Skeletal muscle satellite cell (primary cell): ENCODE measurements at regions not wholly inside any gene's neighbourhood (a gene's known extent, or its start where the extent isn't known, plus 50 kb on each side); places are given as distances from the start of the nearest gene placed in this dataset.
"Not testable (repeated sequence)": the region's sequence is repeated elsewhere in the genome, so short reads cannot be mapped to it uniquely, and the experiment has no call there.

Experiments
- H3K27me3 ChIP-seq: 2 replicates; pipeline ENCODE4 v1.7.0; 2013; ENCODE audit warnings: low read length; ENCODE audit not compliant: control insufficient read depth, insufficient read depth
- H3K36me3 ChIP-seq: 2 replicates; pipeline ENCODE4 v1.7.0; 2013; ENCODE audit warnings: mild to moderate bottlenecking, control low read depth, low read length; ENCODE audit not compliant: insufficient read depth
- H3K4me1 ChIP-seq: 2 replicates; pipeline ENCODE4 v1.7.0; 2013; ENCODE audit warnings: low read length; ENCODE audit not compliant: control insufficient read depth, insufficient read depth
- H3K4me2 ChIP-seq: 2 replicates; pipeline ENCODE4 v1.7.0; 2013; ENCODE audit warnings: mild to moderate bottlenecking, low read length
- H3K4me3 ChIP-seq: 2 replicates; pipeline ENCODE4 v1.7.0; 2013; ENCODE audit warnings: low read length
- H3K9ac ChIP-seq: 2 replicates; pipeline ENCODE4 v1.7.0; 2013; ENCODE audit warnings: mild to moderate bottlenecking, low read depth, low read length, moderate library complexity
- H3K9me3 ChIP-seq: replicated peaks from 2 replicates; pipeline ENCODE4 v1.7.0; 2013; ENCODE audit warnings: mild to moderate bottlenecking, control low read depth, low read length

GRCh38 chr4:134533068-134533467 lies 331.5 kb upstream of the PABPC4L start:
- Histone ChIP-seq H3K9me3 (no peaks in the 10 kb centered on the region), H3K27me3 (no peaks in the 10 kb centered on the region), H3K4me3 (no peak overlapping the region), H3K9ac (no peak overlapping the region), H3K4me1 (no peaks in the 10 kb centered on the region), H3K36me3 (no peaks in the 10 kb centered on the region), H3K4me2 (no peak overlapping the region)

DNA sequence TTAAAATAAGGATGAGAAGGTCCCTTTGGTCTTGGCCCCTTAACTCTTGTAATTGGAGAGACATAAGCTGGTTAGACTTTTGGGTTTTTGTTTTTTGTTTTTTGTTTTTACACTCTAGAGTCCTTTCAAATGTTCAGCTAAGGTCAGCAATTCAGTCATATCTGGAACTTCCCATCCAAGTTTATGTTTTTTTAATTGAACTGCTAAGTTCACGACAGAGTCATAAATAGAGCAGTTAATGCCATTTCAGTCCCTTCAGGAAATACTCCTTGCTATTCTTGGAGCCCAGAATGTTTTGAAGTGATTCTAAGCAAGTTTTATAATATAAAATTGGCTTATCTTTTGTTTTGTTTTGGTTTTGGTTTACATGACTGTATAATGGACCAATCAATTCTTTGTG lies 329.4 kb upstream of the PABPC4L start:
- no peaks in the 10 kb centered on the region for H3K27me3 ChIP-seq
- H3K9ac ChIP-seq: no peak overlapping the region
- no peaks in the 10 kb centered on the region for H3K9me3 ChIP-seq
- H3K4me3 ChIP-seq: no peak overlapping the region
- H3K4me1 ChIP-seq: no peaks in the 10 kb centered on the region
- H3K4me2 ChIP-seq: no peak overlapping the region
- H3K36me3 ChIP-seq: no peaks in the 10 kb centered on the region

DNA sequence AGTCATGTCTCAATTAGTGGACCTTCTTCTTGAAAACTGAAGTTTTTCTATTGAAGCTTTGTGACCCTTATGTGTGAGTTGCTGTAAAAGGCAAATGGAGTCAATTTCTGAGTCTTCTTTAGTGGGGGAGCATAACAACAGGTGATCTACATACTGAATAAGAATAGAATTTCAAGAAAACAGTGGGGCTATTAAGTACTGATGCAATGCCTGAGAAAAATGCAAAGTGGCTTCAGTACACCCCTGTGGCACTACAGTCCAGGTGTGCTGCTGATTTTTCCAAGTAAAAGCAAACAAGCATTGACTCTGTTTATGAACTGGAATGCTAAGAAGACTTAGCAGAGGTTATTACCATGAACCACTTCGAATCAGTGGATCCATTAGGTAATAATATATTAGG lies 328.0 kb upstream of the PABPC4L start:
- Histone ChIP-seq H3K4me2 (no peak overlapping the region), H3K9me3 (no peaks in the 10 kb centered on the region), H3K4me1 (no peaks in the 10 kb centered on the region), H3K4me3 (no peak overlapping the region), H3K27me3 (no peaks in the 10 kb centered on the region), H3K9ac (no peak overlapping the region), H3K36me3 (no peaks in the 10 kb centered on the region)

- H3K9ac ChIP-seq: no peak overlapping the region
- H3K4me2 ChIP-seq: no peak overlapping the region
- H3K27me3 ChIP-seq: no peaks in the 10 kb centered on the region
- no peak overlapping the region for H3K4me3 ChIP-seq
- H3K9me3 ChIP-seq: no peaks in the 10 kb centered on the region
- no peaks in the 10 kb centered on the region for H3K4me1 ChIP-seq
- H3K36me3 ChIP-seq: no peaks in the 10 kb centered on the region
Measured at GRCh38 chr4:134518574-134519217, 317.1 kb upstream of the PABPC4L start.

- no peaks in the 10 kb centered on the region for H3K4me1 ChIP-seq
- H3K4me3 ChIP-seq: no peak overlapping the region
- H3K36me3 ChIP-seq: no peaks in the 10 kb centered on the region
- no peaks in the 10 kb centered on the region for H3K27me3 ChIP-seq
- no peaks in the 10 kb centered on the region for H3K9me3 ChIP-seq
- no peak overlapping the region for H3K4me2 ChIP-seq
- no peak overlapping the region for H3K9ac ChIP-seq
Measured at GRCh38 chr4:134510544-134510943, 309.0 kb upstream of the PABPC4L start.

GRCh38 chr4:134505511-134505910 lies 303.9 kb upstream of the PABPC4L start:
- Histone ChIP-seq H3K9me3 (no peaks in the 10 kb centered on the region), H3K4me1 (no peaks in the 10 kb centered on the region), H3K9ac (no peak overlapping the region), H3K36me3 (no peaks in the 10 kb centered on the region), H3K4me3 (no peak overlapping the region), H3K27me3 (no peaks in the 10 kb centered on the region), H3K4me2 (no peak overlapping the region)

GRCh38 chr4:134501973-134502643 lies 300.5 kb upstream of the PABPC4L start:
- Histone ChIP-seq H3K4me1 (no peaks in the 10 kb centered on the region), H3K27me3 (no peaks in the 10 kb centered on the region), H3K9ac (no peak overlapping the region), H3K9me3 (no peaks in the 10 kb centered on the region), H3K4me3 (no peak overlapping the region), H3K36me3 (no peaks in the 10 kb centered on the region), H3K4me2 (no peak overlapping the region)

GRCh38 chr4:134501488-134501887 lies 299.9 kb upstream of the PABPC4L start:
- not testable (repeated sequence) for H3K9ac ChIP-seq, H3K4me1 ChIP-seq, H3K4me2 ChIP-seq, H3K36me3 ChIP-seq, H3K27me3 ChIP-seq, H3K9me3 ChIP-seq, H3K4me3 ChIP-seq

GRCh38 chr4:134499074-134499473 lies 297.5 kb upstream of the PABPC4L start:
- no peak overlapping the region for H3K4me3 ChIP-seq

DNA sequence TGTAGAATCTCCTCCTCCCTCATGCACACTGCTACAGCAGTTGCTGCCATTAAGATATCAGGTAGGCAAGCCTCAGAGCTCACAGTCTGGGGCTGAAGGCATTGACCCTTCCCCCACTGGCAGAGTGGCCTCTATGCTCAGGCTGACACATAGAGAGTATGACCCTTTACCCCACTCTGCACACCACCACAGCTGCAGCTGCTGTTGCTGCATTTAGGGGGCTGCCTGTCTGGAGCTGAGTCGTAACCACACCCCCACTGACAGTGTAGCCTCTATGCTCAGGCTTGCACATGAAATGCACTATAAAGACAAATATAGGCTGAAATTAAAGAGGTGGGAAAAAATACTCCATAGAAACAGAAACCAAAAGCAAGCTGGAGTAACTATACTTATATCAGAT lies 289.3 kb upstream of the PABPC4L start:
- Histone ChIP-seq H3K4me3 (no peak overlapping the region), H3K4me1 (no peaks in the 10 kb centered on the region), H3K4me2 (no peak overlapping the region), H3K27me3 (no peaks in the 10 kb centered on the region), H3K9ac (no peak overlapping the region), H3K9me3 (peaks cover 6% of the 10 kb centered on the region), H3K36me3 (no peaks in the 10 kb centered on the region)

More at GRCh38 chr4:134499074-134499473, 297.5 kb upstream of the PABPC4L start:
- Histone ChIP-seq H3K4me2 (no peak overlapping the region), H3K4me1 (no peaks in the 10 kb centered on the region), H3K9ac (no peak overlapping the region), H3K27me3 (no peaks in the 10 kb centered on the region), H3K9me3 (no peaks in the 10 kb centered on the region), H3K36me3 (no peaks in the 10 kb centered on the region)

- H3K4me2 ChIP-seq, H3K9me3 ChIP-seq, H3K4me1 ChIP-seq, H3K9ac ChIP-seq, H3K4me3 ChIP-seq, H3K27me3 ChIP-seq, H3K36me3 ChIP-seq: not testable (repeated sequence)
Measured at GRCh38 chr4:134483514-134483913, 281.9 kb upstream of the PABPC4L start.

DNA sequence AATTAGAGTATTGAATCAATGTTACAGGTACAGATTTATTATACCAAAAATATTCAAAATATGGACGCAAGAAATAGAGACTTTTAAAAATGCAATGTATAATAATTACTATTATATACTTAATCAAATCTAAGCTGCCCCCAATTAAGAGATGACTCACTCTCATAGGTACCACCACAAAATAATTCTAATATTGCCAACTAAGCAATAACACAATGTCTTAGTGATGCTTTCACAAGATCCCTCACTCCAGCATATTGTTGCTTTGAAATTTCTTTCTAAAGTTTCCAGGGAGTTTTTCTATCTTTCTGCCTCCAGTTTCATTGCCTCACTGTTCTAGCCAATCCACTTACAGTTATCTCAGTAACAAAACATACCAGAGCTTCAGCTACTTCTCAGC lies 270.0 kb upstream of the PABPC4L start:
- Histone ChIP-seq H3K36me3 (no peaks in the 10 kb centered on the region), H3K9ac (no peak overlapping the region), H3K27me3 (no peaks in the 10 kb centered on the region), H3K4me3 (no peak overlapping the region), H3K9me3 (no peaks in the 10 kb centered on the region), H3K4me1 (no peaks in the 10 kb centered on the region), H3K4me2 (no peak overlapping the region)
